ENCODE measurements at regions not wholly inside any gene's neighbourhood (a gene's known extent, or its start where the extent isn't known, plus 50 kb on each side); places are given as distances from the start of the nearest gene placed in this dataset.

DNA sequence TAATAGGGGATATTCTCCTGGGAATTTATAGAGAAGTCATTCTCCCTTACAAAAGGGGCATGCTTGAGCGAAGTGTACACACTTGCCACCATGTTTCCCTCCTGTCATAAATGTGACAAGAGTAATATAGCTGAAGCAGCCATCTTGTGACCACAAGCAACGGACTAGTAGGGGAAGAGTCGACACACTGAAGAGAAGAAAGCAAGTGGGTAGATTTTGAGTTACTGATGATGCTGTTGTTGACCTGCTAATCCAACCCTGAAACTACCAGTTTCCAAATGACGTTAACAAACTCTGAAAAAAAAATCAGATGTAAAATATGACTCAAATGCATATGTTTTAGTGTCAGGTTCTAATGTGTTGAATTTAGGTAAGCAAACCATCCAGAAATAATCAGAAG is 350.4 kb downstream of the CDH10 start (continued):
- no peak for TF ChIP-seq SAFB (IDR thresholded peaks at IDR 0.05; ENCODE audit: borderline replicate concordance, low read depth, low read length)
- no peak for TF ChIP-seq TEAD2 (tag; IDR thresholded peaks at IDR 0.05)
- no peak for TF ChIP-seq NCOA6 (IDR thresholded peaks at IDR 0.05)

DNA sequence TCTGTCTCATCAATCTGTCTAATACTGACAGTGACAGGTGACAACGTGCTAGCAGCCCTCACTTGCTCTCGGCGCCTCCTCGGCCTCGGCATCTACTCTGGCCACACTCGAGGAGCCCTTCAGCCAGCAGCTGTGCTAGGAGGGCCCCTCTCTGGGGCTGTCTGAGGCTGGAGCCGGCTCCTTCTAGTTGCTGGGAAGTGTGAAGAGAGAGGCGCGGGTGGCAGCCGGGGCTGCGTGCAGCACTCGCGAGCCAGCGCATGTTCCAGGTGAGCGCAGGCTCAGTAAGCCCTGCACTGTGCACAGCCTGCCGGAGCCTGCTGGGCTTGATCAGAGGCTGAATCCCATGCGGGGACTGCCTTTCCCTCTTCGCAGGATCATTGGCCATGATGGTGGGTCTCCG is 330.7 kb downstream of the CDH10 start:
- intact Hi-C loops (cut with micrococcal nuclease): no loop called here
- H3K4me3 ChIP-seq: no peak overlapping the region
- H3K9me1 ChIP-seq (ENCODE audit: control insufficient read depth, insufficient read depth, low read length): no peaks in the 10 kb centered on the region
- DNase-seq (ENCODE audit: extremely low read depth in 1 of 4, low spot score in 3 of 4) (no peak), FAIRE-seq (no peak), ATAC-seq (no peak)
- H3K4me1 ChIP-seq (replicated peaks in 1 of 2; ENCODE audit: control insufficient read depth in 2 of 2, insufficient read depth in 2 of 2, low read length in 2 of 2): no peaks in the 10 kb centered on the region
- H3K27ac ChIP-seq (ENCODE audit: extremely low read depth, low read depth, low read length): no peak overlapping the region
- in situ Hi-C loops (cut with MboI): no loop called here
- TF ChIP-seq ZNF253 (CRISPR knock-in tag; conservative IDR thresholded peaks at IDR 0.05): no peak
- no peak for TF ChIP-seq BRCA1 (IDR thresholded peaks at IDR 0.05)
- TF ChIP-seq BRCA1 (CRISPR knock-in tag; IDR thresholded peaks at IDR 0.05): no peak
- TF ChIP-seq, protein P1, sequence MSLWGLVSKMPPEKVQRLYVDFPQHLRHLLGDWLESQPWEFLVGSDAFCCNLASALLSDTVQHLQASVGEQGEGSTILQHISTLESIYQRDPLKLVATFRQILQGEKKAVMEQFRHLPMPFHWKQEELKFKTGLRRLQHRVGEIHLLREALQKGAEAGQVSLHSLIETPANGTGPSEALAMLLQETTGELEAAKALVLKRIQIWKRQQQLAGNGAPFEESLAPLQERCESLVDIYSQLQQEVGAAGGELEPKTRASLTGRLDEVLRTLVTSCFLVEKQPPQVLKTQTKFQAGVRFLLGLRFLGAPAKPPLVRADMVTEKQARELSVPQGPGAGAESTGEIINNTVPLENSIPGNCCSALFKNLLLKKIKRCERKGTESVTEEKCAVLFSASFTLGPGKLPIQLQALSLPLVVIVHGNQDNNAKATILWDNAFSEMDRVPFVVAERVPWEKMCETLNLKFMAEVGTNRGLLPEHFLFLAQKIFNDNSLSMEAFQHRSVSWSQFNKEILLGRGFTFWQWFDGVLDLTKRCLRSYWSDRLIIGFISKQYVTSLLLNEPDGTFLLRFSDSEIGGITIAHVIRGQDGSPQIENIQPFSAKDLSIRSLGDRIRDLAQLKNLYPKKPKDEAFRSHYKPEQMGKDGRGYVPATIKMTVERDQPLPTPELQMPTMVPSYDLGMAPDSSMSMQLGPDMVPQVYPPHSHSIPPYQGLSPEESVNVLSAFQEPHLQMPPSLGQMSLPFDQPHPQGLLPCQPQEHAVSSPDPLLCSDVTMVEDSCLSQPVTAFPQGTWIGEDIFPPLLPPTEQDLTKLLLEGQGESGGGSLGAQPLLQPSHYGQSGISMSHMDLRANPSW (CRISPR knock-in tag; IDR thresholded peaks at IDR 0.05): no peak
- TF ChIP-seq PRPF4 (IDR thresholded peaks at IDR 0.05; ENCODE audit: insufficient read depth, low read depth, low read length, poor library complexity, severe bottlenecking): no peak
- TF ChIP-seq, protein P2, sequence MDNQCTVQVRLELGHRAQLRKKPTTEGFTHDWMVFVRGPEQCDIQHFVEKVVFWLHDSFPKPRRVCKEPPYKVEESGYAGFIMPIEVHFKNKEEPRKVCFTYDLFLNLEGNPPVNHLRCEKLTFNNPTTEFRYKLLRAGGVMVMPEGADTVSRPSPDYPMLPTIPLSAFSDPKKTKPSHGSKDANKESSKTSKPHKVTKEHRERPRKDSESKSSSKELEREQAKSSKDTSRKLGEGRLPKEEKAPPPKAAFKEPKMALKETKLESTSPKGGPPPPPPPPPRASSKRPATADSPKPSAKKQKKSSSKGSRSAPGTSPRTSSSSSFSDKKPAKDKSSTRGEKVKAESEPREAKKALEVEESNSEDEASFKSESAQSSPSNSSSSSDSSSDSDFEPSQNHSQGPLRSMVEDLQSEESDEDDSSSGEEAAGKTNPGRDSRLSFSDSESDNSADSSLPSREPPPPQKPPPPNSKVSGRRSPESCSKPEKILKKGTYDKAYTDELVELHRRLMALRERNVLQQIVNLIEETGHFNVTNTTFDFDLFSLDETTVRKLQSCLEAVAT (IDR thresholded peaks at IDR 0.05): no peak
- TF ChIP-seq ZNF217 (CRISPR knock-in tag; IDR thresholded peaks at IDR 0.05): no peak
- CTCF ChIA-PET (ENCODE audit: low intra/inter-chr PET ratio): no interaction called here
- POLR2A ChIA-PET: no interaction called here
- no peaks in the 10 kb centered on the region for H3K9me3 ChIP-seq (replicated peaks; ENCODE audit: control insufficient read depth, insufficient read depth, low read depth, low read length)
- no peak overlapping the region for H3K4me2 ChIP-seq (ENCODE audit: insufficient read depth, low read length)
- BruUV-seq (replicated peaks): no TSS peak
- H4K20me1 ChIP-seq (replicated peaks; ENCODE audit: control insufficient read depth, insufficient read depth, low read length): no peaks in the 10 kb centered on the region
- WGBS (ENCODE audit: insufficient coverage, low coverage, missing lambda C conversion rate): under 1% methylated on average over 19 of the region's 19 CpGs
- no peak overlapping the region for H2AFZ ChIP-seq (ENCODE audit: low read depth, low read length)
- no peaks in the 10 kb centered on the region for H3K79me2 ChIP-seq (ENCODE audit: control insufficient read depth, insufficient read depth, low read length)
- H3K36me3 ChIP-seq (ENCODE audit: control insufficient read depth, insufficient read depth, low read length): no peaks in the 10 kb centered on the region
- no peaks in the 10 kb centered on the region for H3K27me3 ChIP-seq (ENCODE audit: control insufficient read depth in 2 of 2, insufficient read depth in 2 of 2, low read length in 2 of 2)
- no peak overlapping the region for H3K9ac ChIP-seq (ENCODE audit: insufficient read depth in 1 of 2, low read depth in 2 of 2, low read length in 2 of 2)
